ENCODE measurements at regions not wholly inside any gene's neighbourhood (a gene's known extent, or its start where the extent isn't known, plus 50 kb on each side); places are given as distances from the start of the nearest gene placed in this dataset.

DNA sequence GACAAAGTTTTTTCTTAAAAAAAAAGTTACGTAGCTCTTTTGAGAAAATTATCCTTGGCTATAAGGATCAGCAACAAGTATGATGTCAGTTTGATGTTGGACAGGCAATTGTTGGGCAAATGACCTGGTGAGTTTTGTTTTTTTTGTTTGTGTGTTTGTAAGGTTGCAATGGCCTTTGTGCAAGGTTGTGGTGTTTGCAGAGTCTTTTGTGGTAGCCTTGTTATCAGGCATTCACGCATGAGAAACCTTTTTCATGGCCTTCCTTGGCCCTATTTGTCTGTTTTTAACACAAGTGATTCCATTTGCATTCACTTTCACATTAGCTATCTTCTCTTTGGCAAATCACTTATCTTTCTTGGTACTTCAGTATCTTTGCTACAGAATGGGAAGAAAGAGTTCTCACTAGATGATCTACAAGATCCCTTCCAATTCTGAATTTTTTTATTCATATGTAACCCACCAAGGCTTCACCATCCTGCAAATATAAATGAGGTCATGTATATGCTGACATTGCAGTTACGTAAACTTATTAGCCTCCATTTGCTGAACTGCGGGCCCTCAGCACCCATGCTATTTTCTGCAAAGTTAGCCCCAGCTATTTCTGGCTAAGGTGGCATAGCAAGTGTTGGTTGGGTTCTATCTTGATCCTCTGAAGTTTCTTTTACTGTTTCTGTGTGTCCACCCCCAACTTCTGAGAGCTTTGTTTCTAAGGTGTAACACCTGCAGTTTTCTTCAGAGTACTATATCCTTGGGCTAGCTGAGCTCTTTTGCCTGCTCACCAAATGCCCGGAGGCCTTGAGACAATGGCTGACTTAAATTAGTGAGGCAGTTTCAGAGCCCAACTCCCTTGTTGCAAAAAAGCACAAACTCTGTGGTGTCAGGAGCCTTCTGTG, 667.1 kb downstream of the IRS1 start:
- H3K36me3 ChIP-seq (ENCODE audit: low read length): no peaks in the 10 kb centered on the region
- H3K9ac ChIP-seq (ENCODE audit: low read length): no peak overlapping the region
- H3K9me3 ChIP-seq (ENCODE audit: insufficient read depth, low read length): no peaks in the 10 kb centered on the region
- H3K4me3 ChIP-seq (ENCODE audit: insufficient read depth, low read length, poor library complexity, severe bottlenecking): no peak overlapping the region
- H3F3A ChIP-seq (ENCODE audit: insufficient read depth): no peaks in the 10 kb centered on the region
- H4K20me1 ChIP-seq (ENCODE audit: low read depth, low read length): no peaks in the 10 kb centered on the region
- TF ChIP-seq, protein P1, sequence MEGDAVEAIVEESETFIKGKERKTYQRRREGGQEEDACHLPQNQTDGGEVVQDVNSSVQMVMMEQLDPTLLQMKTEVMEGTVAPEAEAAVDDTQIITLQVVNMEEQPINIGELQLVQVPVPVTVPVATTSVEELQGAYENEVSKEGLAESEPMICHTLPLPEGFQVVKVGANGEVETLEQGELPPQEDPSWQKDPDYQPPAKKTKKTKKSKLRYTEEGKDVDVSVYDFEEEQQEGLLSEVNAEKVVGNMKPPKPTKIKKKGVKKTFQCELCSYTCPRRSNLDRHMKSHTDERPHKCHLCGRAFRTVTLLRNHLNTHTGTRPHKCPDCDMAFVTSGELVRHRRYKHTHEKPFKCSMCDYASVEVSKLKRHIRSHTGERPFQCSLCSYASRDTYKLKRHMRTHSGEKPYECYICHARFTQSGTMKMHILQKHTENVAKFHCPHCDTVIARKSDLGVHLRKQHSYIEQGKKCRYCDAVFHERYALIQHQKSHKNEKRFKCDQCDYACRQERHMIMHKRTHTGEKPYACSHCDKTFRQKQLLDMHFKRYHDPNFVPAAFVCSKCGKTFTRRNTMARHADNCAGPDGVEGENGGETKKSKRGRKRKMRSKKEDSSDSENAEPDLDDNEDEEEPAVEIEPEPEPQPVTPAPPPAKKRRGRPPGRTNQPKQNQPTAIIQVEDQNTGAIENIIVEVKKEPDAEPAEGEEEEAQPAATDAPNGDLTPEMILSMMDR (IDR thresholded peaks at IDR 0.05; ENCODE audit: insufficient read depth, low read length, poor library complexity, severe bottlenecking): no peak
- no peak overlapping the region for H3K4me2 ChIP-seq (ENCODE audit: low read depth, low read length, poor library complexity, severe bottlenecking)
- no peaks in the 10 kb centered on the region for H3K27me3 ChIP-seq (ENCODE audit: low read length)
- no peak overlapping the region for H2AFZ ChIP-seq (ENCODE audit: low read depth, low read length, severe bottlenecking)
- no peak overlapping the region for H3K27ac ChIP-seq (ENCODE audit: low read depth, low read length)
- H3K79me2 ChIP-seq (ENCODE audit: insufficient read depth, low read length): no peaks in the 10 kb centered on the region
- H3K9me2 ChIP-seq (replicated peaks; ENCODE audit: insufficient read depth, low read length): no peaks in the 10 kb centered on the region

DNA sequence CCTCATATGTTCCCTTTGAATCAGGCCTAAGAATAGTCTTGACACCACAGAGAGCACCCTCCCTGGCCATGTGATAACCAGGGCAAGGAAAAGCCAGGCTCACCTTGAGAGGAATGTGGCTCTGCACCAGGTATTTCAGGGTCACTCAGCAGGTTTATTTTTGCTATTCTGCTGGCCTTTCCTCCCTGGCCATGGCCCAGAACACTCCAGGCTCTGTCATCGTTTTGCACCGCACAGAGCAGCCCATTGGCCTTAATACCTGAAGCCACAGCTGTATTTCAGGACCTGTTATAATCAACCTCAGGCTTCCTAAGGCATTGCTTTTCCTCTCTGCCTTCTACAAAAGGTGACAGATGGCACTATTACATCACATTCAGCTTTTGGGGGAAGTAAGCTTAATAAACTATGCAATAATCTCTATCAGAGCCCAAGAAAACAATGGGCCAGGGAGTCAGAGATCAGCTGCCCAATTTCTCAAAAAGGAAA, 668.3 kb downstream of the IRS1 start:
- no peak overlapping the region for H3K27ac ChIP-seq (ENCODE audit: low read depth, low read length)
- no peak overlapping the region for H3K4me3 ChIP-seq (ENCODE audit: insufficient read depth, low read length, poor library complexity, severe bottlenecking)
- no peaks in the 10 kb centered on the region for H3K36me3 ChIP-seq (ENCODE audit: low read length)
- H3K9me2 ChIP-seq (replicated peaks; ENCODE audit: insufficient read depth, low read length): no peaks in the 10 kb centered on the region
- no peak overlapping the region for H3K4me2 ChIP-seq (ENCODE audit: low read depth, low read length, poor library complexity, severe bottlenecking)
- no peaks in the 10 kb centered on the region for H3F3A ChIP-seq (ENCODE audit: insufficient read depth)
- no peak overlapping the region for H2AFZ ChIP-seq (ENCODE audit: low read depth, low read length, severe bottlenecking)
- H3K79me2 ChIP-seq (ENCODE audit: insufficient read depth, low read length): no peaks in the 10 kb centered on the region
- H3K9ac ChIP-seq (ENCODE audit: low read length): no peak overlapping the region
- H3K27me3 ChIP-seq (ENCODE audit: low read length): no peaks in the 10 kb centered on the region
- TF ChIP-seq, protein P1 (IDR thresholded peaks at IDR 0.05; ENCODE audit: insufficient read depth, low read length, poor library complexity, severe bottlenecking): no peak
- TF ChIP-seq EZH2phosphoT487 (conservative IDR thresholded peaks at IDR 0.05; ENCODE audit: low read length): no peak
- no peaks in the 10 kb centered on the region for H4K20me1 ChIP-seq (ENCODE audit: low read depth, low read length)
- H3K9me3 ChIP-seq (ENCODE audit: insufficient read depth, low read length): no peaks in the 10 kb centered on the region

DNA sequence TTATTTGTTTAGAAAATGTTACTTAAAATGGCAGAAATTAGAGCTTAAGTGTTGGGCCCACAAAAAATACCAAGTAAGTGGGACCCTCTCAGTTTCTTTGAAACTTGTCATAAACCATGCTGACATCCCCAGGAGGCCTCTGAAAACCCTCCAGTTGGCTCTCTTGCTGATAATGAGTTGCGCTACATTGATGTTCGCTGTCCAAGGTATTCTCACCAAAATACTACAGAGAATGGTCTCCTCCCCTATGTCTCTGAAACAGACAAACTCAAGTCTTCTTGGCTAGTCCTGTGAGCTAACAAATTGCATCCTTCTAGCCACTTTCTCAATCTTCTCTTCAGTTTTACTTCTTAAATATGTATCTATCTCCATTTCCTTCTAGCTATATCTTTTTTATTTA, 669.4 kb downstream of the IRS1 start:
- TF ChIP-seq EZH2phosphoT487 (conservative IDR thresholded peaks at IDR 0.05; ENCODE audit: low read length): no peak
- TF ChIP-seq, protein P1 (IDR thresholded peaks at IDR 0.05; ENCODE audit: insufficient read depth, low read length, poor library complexity, severe bottlenecking): no peak
- H3F3A ChIP-seq (ENCODE audit: insufficient read depth): no peaks in the 10 kb centered on the region
- no peaks in the 10 kb centered on the region for H3K9me3 ChIP-seq (ENCODE audit: insufficient read depth, low read length)
- no peaks in the 10 kb centered on the region for H3K27me3 ChIP-seq (ENCODE audit: low read length)
- H2AFZ ChIP-seq (ENCODE audit: low read depth, low read length, severe bottlenecking): no peak overlapping the region
- no peak overlapping the region for H3K9ac ChIP-seq (ENCODE audit: low read length)
- H3K79me2 ChIP-seq (ENCODE audit: insufficient read depth, low read length): no peaks in the 10 kb centered on the region
- no peak overlapping the region for H3K27ac ChIP-seq (ENCODE audit: low read depth, low read length)
- H3K36me3 ChIP-seq (ENCODE audit: low read length): no peaks in the 10 kb centered on the region
- no peaks in the 10 kb centered on the region for H3K9me2 ChIP-seq (replicated peaks; ENCODE audit: insufficient read depth, low read length)
- H3K4me2 ChIP-seq (ENCODE audit: low read depth, low read length, poor library complexity, severe bottlenecking): no peak overlapping the region
- H4K20me1 ChIP-seq (ENCODE audit: low read depth, low read length): no peaks in the 10 kb centered on the region
- H3K4me3 ChIP-seq (ENCODE audit: insufficient read depth, low read length, poor library complexity, severe bottlenecking): no peak overlapping the region
